Nephron progenitor cell (in vitro differentiated cells): ENCODE measurements at regions not wholly inside any gene's neighbourhood (a gene's known extent, or its start where the extent isn't known, plus 50 kb on each side); places are given as distances from the start of the nearest gene placed in this dataset.
"Not testable (repeated sequence)": the region's sequence is repeated elsewhere in the genome, so short reads cannot be mapped to it uniquely, and the experiment has no call there.

Experiments used
- DNase-seq: peaks from one replicate; pipeline ENCODE4 v3.0.0; 2021
- H3K27ac Mint-ChIP-seq: 2 replicates; pipeline ENCODE4 v1.8.0; 2021; ENCODE audit warnings: mild to moderate bottlenecking, moderate library complexity, mixed read lengths
- H3K27me3 Mint-ChIP-seq: 2 replicates; pipeline ENCODE4 v1.8.0; 2021; ENCODE audit warnings: mild to moderate bottlenecking, low read depth, mixed read lengths; ENCODE audit not compliant: poor library complexity
- H3K36me3 Mint-ChIP-seq: 2 replicates; pipeline ENCODE4 v1.8.0; 2021; ENCODE audit warnings: low read depth, mixed read lengths
- H3K4me1 Mint-ChIP-seq: 2 replicates; pipeline ENCODE4 v1.8.0; 2021; ENCODE audit warnings: mixed read lengths
- H3K4me3 Mint-ChIP-seq: 2 replicates; pipeline ENCODE4 v1.8.0; 2021; ENCODE audit warnings: mild to moderate bottlenecking, moderate library complexity, mixed read lengths
- H3K9me3 Mint-ChIP-seq: 2 replicates; pipeline ENCODE4 v1.8.0; 2021; ENCODE audit warnings: mild to moderate bottlenecking, moderate library complexity, mixed read lengths
- CTCF ChIP-seq: fragments of 200-600 bp; sonication (generic); IDR thresholded peaks from 2 replicates; pipeline ENCODE4 v1.5.0; 2021; ENCODE audit warnings: antibody characterized with exemption

GRCh38 chr2:116510117-116510671 is 1304.3 kb upstream of the DDX18 start:
- H3K27ac Mint-ChIP-seq, result peak overlapping the region; percentile 76
- H3K4me1 Mint-ChIP-seq, result peaks cover 14% of the 10 kb centered on the region
- peak; percentile 4 for DNase-seq
- H3K27me3 Mint-ChIP-seq, result no peaks in the 10 kb centered on the region
- H3K36me3 Mint-ChIP-seq, result no peaks in the 10 kb centered on the region
- no peak overlapping the region for H3K4me3 Mint-ChIP-seq
- peak; percentile 57 for TF ChIP-seq CTCF
- peaks cover 12% of the 10 kb centered on the region for H3K9me3 Mint-ChIP-seq

DNA sequence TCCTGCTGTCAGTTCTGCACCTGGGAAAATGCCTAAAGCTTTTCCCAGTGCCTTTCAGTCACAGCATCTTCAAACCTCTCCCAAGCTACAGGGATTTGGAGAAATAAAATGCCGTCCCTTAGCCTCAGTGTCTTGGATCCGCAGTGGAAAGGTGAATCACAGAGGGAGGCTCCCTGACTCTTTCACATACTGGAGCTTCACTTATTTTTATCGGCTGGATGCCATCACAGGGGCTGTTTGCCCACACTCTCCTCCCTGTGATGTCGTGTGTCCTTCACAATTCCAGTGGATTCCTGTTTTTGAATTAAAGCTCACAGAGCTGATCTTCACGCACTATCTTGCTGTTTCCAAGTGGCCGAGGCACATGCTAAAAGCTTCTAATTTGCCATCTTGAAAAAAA is 1303.1 kb upstream of the DDX18 start:
- Mint-ChIP-seq H3K4me3 (no peak overlapping the region), H3K9me3 (peaks cover 12% of the 10 kb centered on the region), H3K27me3 (no peaks in the 10 kb centered on the region), H3K4me1 (peaks cover 14% of the 10 kb centered on the region), H3K36me3 (no peaks in the 10 kb centered on the region), H3K27ac (no peak overlapping the region)
- no peak for TF ChIP-seq CTCF
- DNase-seq, result no peak

GRCh38 chr2:116513991-116514390 is 1300.5 kb upstream of the DDX18 start:
- no peaks in the 10 kb centered on the region for H3K27me3 Mint-ChIP-seq
- H3K27ac Mint-ChIP-seq, result no peak overlapping the region
- H3K4me1 Mint-ChIP-seq, result peaks cover 14% of the 10 kb centered on the region
- H3K4me3 Mint-ChIP-seq, result no peak overlapping the region
- no peaks in the 10 kb centered on the region for H3K36me3 Mint-ChIP-seq
- TF ChIP-seq CTCF, result no peak
- H3K9me3 Mint-ChIP-seq, result peaks cover 13% of the 10 kb centered on the region
- no peak for DNase-seq

DNA sequence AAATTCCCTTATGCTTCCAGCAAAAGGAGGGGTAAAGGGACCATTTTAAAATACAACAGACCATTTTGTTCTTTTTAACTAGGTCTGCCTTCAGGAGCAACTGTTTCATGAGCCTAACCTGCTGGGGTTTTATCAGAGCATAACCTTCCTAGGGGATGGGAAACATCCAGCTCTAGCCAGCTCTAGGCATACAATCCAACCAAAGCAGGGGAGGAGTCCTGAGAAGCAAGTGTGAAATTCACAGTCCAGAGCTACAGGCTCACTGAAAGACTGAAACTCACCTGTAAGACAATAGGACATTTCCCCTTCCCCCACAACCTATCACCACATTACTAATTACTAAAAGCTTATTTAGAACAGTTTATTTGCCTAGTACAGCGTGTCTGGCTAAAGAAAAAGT is 1296.6 kb upstream of the DDX18 start:
- Mint-ChIP-seq H3K27ac (no peak overlapping the region), H3K9me3 (peaks cover 30% of the 10 kb centered on the region), H3K36me3 (no peaks in the 10 kb centered on the region), H3K4me3 (no peak overlapping the region), H3K27me3 (no peaks in the 10 kb centered on the region), H3K4me1 (no peaks in the 10 kb centered on the region)
- DNase-seq, result no peak
- TF ChIP-seq CTCF, result no peak

- no peak for TF ChIP-seq CTCF
- H3K27ac Mint-ChIP-seq, result no peak overlapping the region
- H3K4me1 Mint-ChIP-seq, result peaks cover 6% of the 10 kb centered on the region
- H3K27me3 Mint-ChIP-seq, result peaks cover 3% of the 10 kb centered on the region
- H3K4me3 Mint-ChIP-seq, result no peak overlapping the region
- no peak for DNase-seq
- no peaks in the 10 kb centered on the region for H3K36me3 Mint-ChIP-seq
- peaks cover 19% of the 10 kb centered on the region for H3K9me3 Mint-ChIP-seq
Measured at GRCh38 chr2:116537811-116538210, 1276.7 kb upstream of the DDX18 start.

- Mint-ChIP-seq H3K36me3 (no peaks in the 10 kb centered on the region), H3K27ac (no peak overlapping the region), H3K4me1 (no peaks in the 10 kb centered on the region), H3K9me3 (peaks cover 27% of the 10 kb centered on the region), H3K27me3 (peaks cover 8% of the 10 kb centered on the region), H3K4me3 (no peak overlapping the region)
- no peak for DNase-seq
- no peak for TF ChIP-seq CTCF
Measured at GRCh38 chr2:116545286-116546068, 1269.0 kb upstream of the DDX18 start.

- H3K27me3 Mint-ChIP-seq, H3K4me3 Mint-ChIP-seq, H3K27ac Mint-ChIP-seq, H3K36me3 Mint-ChIP-seq, H3K4me1 Mint-ChIP-seq, DNase-seq: not testable (repeated sequence)
- peaks cover 22% of the 10 kb centered on the region for H3K9me3 Mint-ChIP-seq
Measured at GRCh38 chr2:116552738-116553419, 1261.6 kb upstream of the DDX18 start.
